ENCODE measurements at regions not wholly inside any gene's neighbourhood (a gene's known extent, or its start where the extent isn't known, plus 50 kb on each side); places are given as distances from the start of the nearest gene placed in this dataset.

- intact Hi-C loops (cut with micrococcal nuclease) = no loop called here
- H3K4me3 ChIP-seq (ENCODE audit: low read length) = no peak overlapping the region
- H3K4me3 Mint-ChIP-seq = no peak overlapping the region
- no peaks in the 10 kb centered on the region for H3K9me3 ChIP-seq (ENCODE audit: control insufficient read depth in 2 of 3, low read length in 3 of 3)
- H3K4me1 Mint-ChIP-seq = peaks cover 0 to 16% (median 7%) of the 10 kb centered on the region in 7 donors
- H3K27me3 Mint-ChIP-seq = no peaks in the 10 kb centered on the region
- no peaks in the 10 kb centered on the region for H3K27me3 ChIP-seq (ENCODE audit: control insufficient read depth in 2 of 2, insufficient read depth in 2 of 2, low read length in 2 of 2)
- no peak for DNase-seq
- peaks cover 0 to 10% (median 2%) of the 10 kb centered on the region in 5 donors for H3K36me3 Mint-ChIP-seq
- POLR2A ChIA-PET = no interaction called here
- CTCF ChIA-PET = no interaction called here
- ATAC-seq = no peak
- H3K27ac Mint-ChIP-seq = no peak overlapping the region
- H3K9me3 Mint-ChIP-seq = peaks cover 0 to 7% (median 2%) of the 10 kb centered on the region in 11 donors
- no peaks in the 10 kb centered on the region for H3K4me1 ChIP-seq (ENCODE audit: control insufficient read depth in 2 of 2, insufficient read depth in 2 of 2, low read length in 2 of 2)
- H3K27ac ChIP-seq (ENCODE audit: low read depth, low read length) = no peak overlapping the region
- no peaks in the 10 kb centered on the region for H3K36me3 ChIP-seq (ENCODE audit: control insufficient read depth in 2 of 3, insufficient read depth in 3 of 3, low read length in 3 of 3)
These were observed 115.2 kb upstream of the ARHGAP5 start for GRCh38 chr14:31961896-31962295.

GRCh38 chr14:31962920-31963319, 114.2 kb upstream of the ARHGAP5 start:
- ChIA-PET POLR2A (no interaction called here), CTCF (no interaction called here)
- ATAC-seq (no peak), DNase-seq (no peak)
- Histone ChIP-seq H3K4me1 (ENCODE audit: control insufficient read depth in 2 of 2, insufficient read depth in 2 of 2, low read length in 2 of 2) (no peaks in the 10 kb centered on the region), H3K36me3 (ENCODE audit: control insufficient read depth in 2 of 3, insufficient read depth in 3 of 3, low read length in 3 of 3) (no peaks in the 10 kb centered on the region), H3K27ac (ENCODE audit: low read depth, low read length) (no peak overlapping the region), H3K27me3 (ENCODE audit: control insufficient read depth in 2 of 2, insufficient read depth in 2 of 2, low read length in 2 of 2) (no peaks in the 10 kb centered on the region), H3K4me3 (ENCODE audit: low read length) (no peak overlapping the region), H3K9me3 (ENCODE audit: control insufficient read depth in 2 of 3, low read length in 3 of 3) (no peaks in the 10 kb centered on the region)
- H3K9me3 Mint-ChIP-seq = peaks cover 0 to 7% (median 2%) of the 10 kb centered on the region in 11 donors
- peaks cover 0 to 6% (median 0%) of the 10 kb centered on the region in 5 donors for H3K36me3 Mint-ChIP-seq
- H3K27me3 Mint-ChIP-seq = no peaks in the 10 kb centered on the region
- H3K4me1 Mint-ChIP-seq = peaks cover 0 to 19% (median 7%) of the 10 kb centered on the region in 7 donors
- no peak overlapping the region for H3K4me3 Mint-ChIP-seq
- no peak overlapping the region for H3K27ac Mint-ChIP-seq
- intact Hi-C loops (cut with micrococcal nuclease) = no loop called here

- Histone ChIP-seq H3K27ac (ENCODE audit: low read depth, low read length) (no peak overlapping the region), H3K27me3 (ENCODE audit: control insufficient read depth in 2 of 2, insufficient read depth in 2 of 2, low read length in 2 of 2) (no peaks in the 10 kb centered on the region), H3K4me3 (ENCODE audit: low read length) (no peak overlapping the region), H3K36me3 (ENCODE audit: control insufficient read depth in 2 of 3, insufficient read depth in 3 of 3, low read length in 3 of 3) (no peaks in the 10 kb centered on the region), H3K4me1 (ENCODE audit: control insufficient read depth in 2 of 2, insufficient read depth in 2 of 2, low read length in 2 of 2) (no peaks in the 10 kb centered on the region), H3K9me3 (ENCODE audit: control insufficient read depth in 2 of 3, low read length in 3 of 3) (no peaks in the 10 kb centered on the region)
- Mint-ChIP-seq H3K36me3 (peaks cover 0 to 6% (median 0%) of the 10 kb centered on the region in 5 donors), H3K4me1 (peaks cover 0 to 22% (median 10%) of the 10 kb centered on the region in 7 donors), H3K4me3 (no peak overlapping the region), H3K27ac (no peak overlapping the region), H3K9me3 (peaks cover 0 to 7% (median 2%) of the 10 kb centered on the region in 11 donors), H3K27me3 (no peaks in the 10 kb centered on the region)
- ChIA-PET CTCF (no interaction called here), POLR2A (no interaction called here)
- no peak for DNase-seq
- no peak for ATAC-seq
- intact Hi-C loops (cut with micrococcal nuclease) = no loop called here
These were observed 113.5 kb upstream of the ARHGAP5 start for GRCh38 chr14:31963587-31963986.

GRCh38 chr14:31964490-31964889, 112.6 kb upstream of the ARHGAP5 start:
- no peak overlapping the region for H3K4me3 Mint-ChIP-seq
- DNase-seq = no peak
- Histone ChIP-seq H3K36me3 (ENCODE audit: control insufficient read depth in 2 of 3, insufficient read depth in 3 of 3, low read length in 3 of 3) (no peaks in the 10 kb centered on the region), H3K27me3 (ENCODE audit: control insufficient read depth in 2 of 2, insufficient read depth in 2 of 2, low read length in 2 of 2) (no peaks in the 10 kb centered on the region), H3K4me3 (ENCODE audit: low read length) (no peak overlapping the region), H3K4me1 (ENCODE audit: control insufficient read depth in 2 of 2, insufficient read depth in 2 of 2, low read length in 2 of 2) (no peaks in the 10 kb centered on the region), H3K9me3 (ENCODE audit: control insufficient read depth in 2 of 3, low read length in 3 of 3) (no peaks in the 10 kb centered on the region), H3K27ac (ENCODE audit: low read depth, low read length) (no peak overlapping the region)
- peaks cover 0 to 6% (median 0%) of the 10 kb centered on the region in 5 donors for H3K36me3 Mint-ChIP-seq
- intact Hi-C loops (cut with micrococcal nuclease) = no loop called here
- H3K9me3 Mint-ChIP-seq = peaks cover 0 to 7% (median 2%) of the 10 kb centered on the region in 11 donors
- H3K27ac Mint-ChIP-seq = no peak overlapping the region
- ChIA-PET CTCF (no interaction called here), POLR2A (no interaction called here)
- no peak for ATAC-seq
- peaks cover 0 to 31% (median 17%) of the 10 kb centered on the region in 7 donors for H3K4me1 Mint-ChIP-seq
- no peaks in the 10 kb centered on the region for H3K27me3 Mint-ChIP-seq

GRCh38 chr14:31965071-31965734, 111.9 kb upstream of the ARHGAP5 start:
- intact Hi-C loops (cut with micrococcal nuclease) = no loop called here
- Mint-ChIP-seq H3K4me1 (peaks cover 0 to 38% (median 17%) of the 10 kb centered on the region in 7 donors), H3K9me3 (peaks cover 0 to 11% (median 2%) of the 10 kb centered on the region in 11 donors), H3K27ac (no peak overlapping the region), H3K36me3 (peaks cover 0 to 6% (median 0%) of the 10 kb centered on the region in 5 donors), H3K4me3 (peak overlapping the region in 2 of 10 donors; percentile 33 to 51), H3K27me3 (no peaks in the 10 kb centered on the region)
- Histone ChIP-seq H3K27me3 (ENCODE audit: control insufficient read depth in 2 of 2, insufficient read depth in 2 of 2, low read length in 2 of 2) (no peaks in the 10 kb centered on the region), H3K9me3 (ENCODE audit: control insufficient read depth in 2 of 3, low read length in 3 of 3) (no peaks in the 10 kb centered on the region), H3K4me3 (ENCODE audit: low read length) (no peak overlapping the region), H3K4me1 (ENCODE audit: control insufficient read depth in 2 of 2, insufficient read depth in 2 of 2, low read length in 2 of 2) (no peaks in the 10 kb centered on the region), H3K27ac (ENCODE audit: low read depth, low read length) (no peak overlapping the region), H3K36me3 (ENCODE audit: control insufficient read depth in 2 of 3, insufficient read depth in 3 of 3, low read length in 3 of 3) (no peaks in the 10 kb centered on the region)
- ATAC-seq = no peak
- ChIA-PET POLR2A (no interaction called here), CTCF (interaction anchor here (0.7 to 0.8 kb wide), 2 partner anchors 39 to 289 kb away, joined by 3 to 4 read pairs; no protein-coding TSS in a partner anchor)
- DNase-seq = no peak

- H3K4me3 Mint-ChIP-seq = peak overlapping the region in 3 of 10 donors; percentile 33 to 51 (median 45)
- no peak for ATAC-seq
- no peaks in the 10 kb centered on the region for H3K36me3 Mint-ChIP-seq
These were observed 111.1 kb upstream of the ARHGAP5 start for GRCh38 chr14:31965735-31966598.

More at GRCh38 chr14:31965735-31966598, 111.1 kb upstream of the ARHGAP5 start:
- Histone ChIP-seq H3K27me3 (ENCODE audit: control insufficient read depth in 2 of 2, insufficient read depth in 2 of 2, low read length in 2 of 2) (no peaks in the 10 kb centered on the region), H3K36me3 (ENCODE audit: control insufficient read depth in 2 of 3, insufficient read depth in 3 of 3, low read length in 3 of 3) (no peaks in the 10 kb centered on the region), H3K4me1 (ENCODE audit: control insufficient read depth in 2 of 2, insufficient read depth in 2 of 2, low read length in 2 of 2) (no peaks in the 10 kb centered on the region), H3K4me3 (ENCODE audit: low read length) (no peak overlapping the region), H3K9me3 (ENCODE audit: control insufficient read depth in 2 of 3, low read length in 3 of 3) (no peaks in the 10 kb centered on the region), H3K27ac (ENCODE audit: low read depth, low read length) (no peak overlapping the region)
- ChIA-PET CTCF (interaction anchor here (0.7 to 0.8 kb wide), 2 partner anchors 39 to 289 kb away, joined by 3 to 4 read pairs; no protein-coding TSS in a partner anchor), POLR2A (no interaction called here)
- H3K4me1 Mint-ChIP-seq = peaks cover 0 to 38% (median 17%) of the 10 kb centered on the region in 7 donors
- H3K27ac Mint-ChIP-seq = no peak overlapping the region
- peaks cover 0 to 13% (median 0%) of the 10 kb centered on the region in 11 donors for H3K9me3 Mint-ChIP-seq
- H3K27me3 Mint-ChIP-seq = no peaks in the 10 kb centered on the region
- no peak for DNase-seq
- intact Hi-C loops (cut with micrococcal nuclease) = no loop called here
